ENCODE measurements at regions not wholly inside any gene's neighbourhood (a gene's known extent, or its start where the extent isn't known, plus 50 kb on each side); places are given as distances from the start of the nearest gene placed in this dataset.

- DNase-seq (ENCODE audit: low read depth) = no peak
- no peak overlapping the region for H3K4me3 ChIP-seq (ENCODE audit: control insufficient read depth, low read depth, low read length)
- TF ChIP-seq, protein P1, sequence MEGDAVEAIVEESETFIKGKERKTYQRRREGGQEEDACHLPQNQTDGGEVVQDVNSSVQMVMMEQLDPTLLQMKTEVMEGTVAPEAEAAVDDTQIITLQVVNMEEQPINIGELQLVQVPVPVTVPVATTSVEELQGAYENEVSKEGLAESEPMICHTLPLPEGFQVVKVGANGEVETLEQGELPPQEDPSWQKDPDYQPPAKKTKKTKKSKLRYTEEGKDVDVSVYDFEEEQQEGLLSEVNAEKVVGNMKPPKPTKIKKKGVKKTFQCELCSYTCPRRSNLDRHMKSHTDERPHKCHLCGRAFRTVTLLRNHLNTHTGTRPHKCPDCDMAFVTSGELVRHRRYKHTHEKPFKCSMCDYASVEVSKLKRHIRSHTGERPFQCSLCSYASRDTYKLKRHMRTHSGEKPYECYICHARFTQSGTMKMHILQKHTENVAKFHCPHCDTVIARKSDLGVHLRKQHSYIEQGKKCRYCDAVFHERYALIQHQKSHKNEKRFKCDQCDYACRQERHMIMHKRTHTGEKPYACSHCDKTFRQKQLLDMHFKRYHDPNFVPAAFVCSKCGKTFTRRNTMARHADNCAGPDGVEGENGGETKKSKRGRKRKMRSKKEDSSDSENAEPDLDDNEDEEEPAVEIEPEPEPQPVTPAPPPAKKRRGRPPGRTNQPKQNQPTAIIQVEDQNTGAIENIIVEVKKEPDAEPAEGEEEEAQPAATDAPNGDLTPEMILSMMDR (IDR thresholded peaks at IDR 0.05; ENCODE audit: control insufficient read depth, insufficient read depth, low read depth, low read length, missing control alignments) = no peak
Measured at GRCh38 chr20:40120827-40121226, 568.2 kb downstream of the MAFB start.

GRCh38 chr20:40111282-40111681 lies 577.8 kb downstream of the MAFB start:
- H3K4me3 ChIP-seq (ENCODE audit: control insufficient read depth, low read depth, low read length) = no peak overlapping the region
- TF ChIP-seq, protein P1 (IDR thresholded peaks at IDR 0.05; ENCODE audit: control insufficient read depth, insufficient read depth, low read depth, low read length, missing control alignments) = no peak
- DNase-seq (ENCODE audit: low read depth) = no peak

DNA sequence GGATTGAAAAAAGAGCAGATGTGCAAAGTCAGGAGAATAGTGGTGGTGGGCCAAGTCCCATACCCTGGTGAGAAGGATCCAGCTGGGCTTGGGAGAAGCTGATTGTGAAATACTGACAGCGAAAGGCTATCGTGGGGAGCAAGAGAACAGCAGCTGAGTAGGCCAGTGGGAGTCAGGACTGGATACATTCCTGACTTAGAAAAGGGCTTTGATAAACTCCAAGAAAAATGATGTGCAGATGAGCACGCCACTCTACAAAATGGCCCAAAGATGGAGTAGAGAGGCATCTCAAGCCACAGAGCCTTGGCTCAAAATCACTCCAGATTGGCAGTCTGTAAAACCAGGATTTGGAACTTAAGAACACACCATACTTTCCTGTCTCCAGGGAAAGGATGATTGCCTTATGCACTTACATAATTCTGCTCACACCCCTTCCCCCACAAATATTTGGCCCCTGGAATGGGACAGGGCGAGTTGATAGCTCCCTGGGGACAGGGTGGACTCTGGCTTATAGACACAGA lies 578.7 kb downstream of the MAFB start:
- no peak overlapping the region for H3K4me3 ChIP-seq (ENCODE audit: control insufficient read depth, low read depth, low read length)
- DNase-seq (ENCODE audit: low read depth) = no peak
- TF ChIP-seq, protein P1 (IDR thresholded peaks at IDR 0.05; ENCODE audit: control insufficient read depth, insufficient read depth, low read depth, low read length, missing control alignments) = no peak

DNA sequence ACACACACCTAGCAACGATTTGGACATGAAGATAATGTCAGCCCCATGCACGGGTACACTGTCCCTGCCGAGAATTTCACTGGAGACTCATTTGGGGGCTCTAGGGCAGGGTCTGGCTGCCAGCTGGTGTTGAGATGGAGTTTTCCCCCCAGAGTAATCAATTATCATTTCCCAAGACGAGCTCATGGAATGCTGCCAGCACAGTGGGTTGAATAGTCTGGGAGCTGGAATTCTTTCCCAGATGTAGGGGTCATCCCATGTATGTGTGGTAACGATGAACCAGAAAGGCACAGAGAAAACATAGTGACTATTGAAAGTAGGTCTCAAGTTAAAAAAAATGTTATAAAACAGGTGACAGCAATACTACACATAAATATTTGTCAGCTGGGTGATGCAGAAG lies 579.9 kb downstream of the MAFB start:
- no peak for DNase-seq (ENCODE audit: low read depth)
- TF ChIP-seq, protein P1 (IDR thresholded peaks at IDR 0.05; ENCODE audit: control insufficient read depth, insufficient read depth, low read depth, low read length, missing control alignments) = no peak
- no peak overlapping the region for H3K4me3 ChIP-seq (ENCODE audit: control insufficient read depth, low read depth, low read length)

GRCh38 chr20:40108321-40108720 lies 580.7 kb downstream of the MAFB start:
- DNase-seq (ENCODE audit: low read depth) = no peak
- TF ChIP-seq, protein P1 (IDR thresholded peaks at IDR 0.05; ENCODE audit: control insufficient read depth, insufficient read depth, low read depth, low read length, missing control alignments) = no peak
- no peak overlapping the region for H3K4me3 ChIP-seq (ENCODE audit: control insufficient read depth, low read depth, low read length)

- no peak for DNase-seq (ENCODE audit: low read depth)
- TF ChIP-seq, protein P1 (IDR thresholded peaks at IDR 0.05; ENCODE audit: control insufficient read depth, insufficient read depth, low read depth, low read length, missing control alignments) = no peak
Measured at GRCh38 chr20:40104959-40105358, 584.1 kb downstream of the MAFB start.

DNA sequence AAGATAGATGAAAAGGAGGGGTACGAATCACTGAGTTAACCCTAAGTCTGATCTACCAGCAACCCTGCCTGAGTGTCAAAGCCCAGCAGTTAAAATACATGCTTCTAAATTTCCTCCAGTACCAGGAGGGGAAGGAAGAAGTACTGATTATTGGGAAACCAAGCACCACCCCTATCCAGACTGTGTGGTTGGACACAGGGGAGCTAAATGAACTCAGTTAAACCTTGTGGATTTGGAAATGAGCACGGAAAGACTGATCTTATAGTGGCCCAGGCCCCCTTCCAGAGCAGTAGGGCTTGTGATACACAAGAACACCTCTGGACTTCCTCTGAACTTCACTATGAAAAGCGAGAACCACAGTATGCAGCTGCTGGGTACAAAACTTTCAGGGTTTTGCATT lies 585.6 kb downstream of the MAFB start:
- no peak for DNase-seq (ENCODE audit: low read depth)
- H3K4me3 ChIP-seq (ENCODE audit: control insufficient read depth, low read depth, low read length) = no peak overlapping the region
- TF ChIP-seq, protein P1 (IDR thresholded peaks at IDR 0.05; ENCODE audit: control insufficient read depth, insufficient read depth, low read depth, low read length, missing control alignments) = no peak

More at GRCh38 chr20:40104959-40105358, 584.1 kb downstream of the MAFB start:
- H3K4me3 ChIP-seq (ENCODE audit: control insufficient read depth, low read depth, low read length) = no peak overlapping the region
